GM12878 (cell line): ENCODE measurements at regions not wholly inside any gene's neighbourhood (a gene's known extent, or its start where the extent isn't known, plus 50 kb on each side); places are given as distances from the start of the nearest gene placed in this dataset.

Source experiments
- ATAC-seq: fragments of 200-7000 bp; cut with Tn5 transposase; 3 replicates; pipeline ENCODE4 v1.9.1; 2020; ENCODE audit warnings: mild to moderate bottlenecking, moderate library complexity
- BruUV-seq: library from RNA; stranded (reverse); fragments of 400-500 nt; replicated peaks from 2 replicates; lab custom pipeline; 2021; lab: Mats Ljungman, UMichigan
- CTCF ChIA-PET: fragments of 300-600 bp; sonication (Branson Sonifier 250); formaldehyde crosslinking; extraction: SDS; loops from one replicate; lab custom pipeline; 2021; ENCODE audit warnings: inconsistent platforms; lab: Yijun Ruan, JAX
- POLR2A ChIA-PET: fragments of 350-600 bp; formaldehyde crosslinking; extraction: SDS; loops from one replicate; lab custom pipeline; 2021; ENCODE audit warnings: inconsistent platforms; lab: Charles Lee
- RAD21 ChIA-PET: fragments of 300-600 bp; sonication (Branson Sonifier 250); formaldehyde crosslinking; loops from one replicate; lab custom pipeline; 2023; ENCODE audit warnings: antibody characterized with exemption; ENCODE audit not compliant: unreplicated experiment; lab: Charles Lee
- SMC1A ChIA-PET: fragments of 300-600 bp; sonication (Branson Sonifier 250); formaldehyde crosslinking; loops from one replicate; lab custom pipeline; 2023; ENCODE audit not compliant: unreplicated experiment, uncharacterized antibody; lab: Charles Lee
- DNase-seq: peaks from one replicate; pipeline ENCODE4 v3.0.0-alpha.2; 2011; ENCODE audit warnings: low read depth, low spot score
- FAIRE-seq: peaks from 3 replicates; lab custom pipeline; 2011; peaks lifted over from hg19 to GRCh38; lab: Jason Lieb, UNC
- H2AFZ ChIP-seq: 2 replicates; pipeline ENCODE4 v1.6.0; 2011; ENCODE audit warnings: low read depth, low read length, control low read depth; ENCODE audit not compliant: control insufficient read depth
- H3K27ac ChIP-seq: 2 replicates; pipeline ENCODE4 v1.5.1; 2011; ENCODE audit warnings: control low read depth; ENCODE audit not compliant: control insufficient read depth, insufficient read depth
- H3K27me3 ChIP-seq, 2 experiments: replicated peaks in 1 of 2; 2 replicates each; pipeline versions ENCODE4 v1.6.0 to v1.6.1; 2011; ENCODE audit warnings: low read length in 1 of 2; ENCODE audit not compliant: control insufficient read depth in 2 of 2, insufficient read depth in 2 of 2
- H3K36me3 ChIP-seq, 2 experiments: 2 replicates each; pipeline ENCODE4 v1.5.1; 2011; ENCODE audit warnings: low read length in 1 of 2; ENCODE audit not compliant: control insufficient read depth in 2 of 2, insufficient read depth in 2 of 2
- H3K4me1 ChIP-seq: 2 replicates; pipeline ENCODE4 v1.6.1; 2011; ENCODE audit warnings: mild to moderate bottlenecking, low read length, moderate library complexity, mixed read lengths; ENCODE audit not compliant: control insufficient read depth, insufficient read depth
- H3K4me2 ChIP-seq: 2 replicates; pipeline ENCODE4 v1.6.0; 2011; ENCODE audit warnings: control low read depth; ENCODE audit not compliant: control insufficient read depth, insufficient read depth
- H3K4me3 ChIP-seq: fragments of 200-600 bp; sonication (generic); 2 replicates; pipeline ENCODE4 v1.5.1; 2016
- H3K79me2 ChIP-seq: 2 replicates; pipeline ENCODE4 v1.6.0; 2011; ENCODE audit warnings: low read length; ENCODE audit not compliant: control insufficient read depth, insufficient read depth
- H3K9ac ChIP-seq: 2 replicates; pipeline ENCODE4 v1.8.0; 2011; ENCODE audit warnings: low read length, control low read depth, mixed read lengths; ENCODE audit not compliant: control insufficient read depth, insufficient read depth
- H3K9me3 ChIP-seq: replicated peaks from 3 replicates; pipeline ENCODE4 v1.5.1; 2011; ENCODE audit warnings: mild to moderate bottlenecking, low read length; ENCODE audit not compliant: control insufficient read depth, insufficient read depth
- H4K20me1 ChIP-seq: 2 replicates; pipeline ENCODE4 v1.6.0; 2011; ENCODE audit not compliant: control insufficient read depth, insufficient read depth
- CHD1 ChIP-seq: IDR thresholded peaks from 2 replicates; pipeline ENCODE4 v1.6.1; 2012; ENCODE audit warnings: low read depth, low read length, improper control_type of control experiment
- E2F8 ChIP-seq: fragments of 450-650 bp; IDR thresholded peaks from 2 replicates; pipeline ENCODE4 v1.6.1; 2018; ENCODE audit warnings: mild to moderate bottlenecking, low read depth, moderate library complexity; ENCODE audit not compliant: partially characterized antibody
- E4F1 ChIP-seq: fragments of 450-650 bp; IDR thresholded peaks from 2 replicates; pipeline ENCODE4 v1.6.1; 2018; ENCODE audit warnings: borderline replicate concordance, mild to moderate bottlenecking; ENCODE audit not compliant: partially characterized antibody
- EZH2 ChIP-seq: IDR thresholded peaks from 2 replicates; pipeline ENCODE4 v1.6.1; 2012; ENCODE audit warnings: low read depth, mild to moderate bottlenecking, control low read depth, inconsistent platforms, low read length, borderline replicate concordance; ENCODE audit not compliant: control insufficient read depth
- HDGF ChIP-seq: fragments of 450-650 bp; IDR thresholded peaks from 2 replicates; pipeline ENCODE4 v1.6.1; 2016; ENCODE audit warnings: antibody characterized with exemption
- IRF3 ChIP-seq: fragments of 450-650 bp; IDR thresholded peaks from 2 replicates; pipeline ENCODE4 v1.6.1; 2014; ENCODE audit warnings: mild to moderate bottlenecking
- MEF2A ChIP-seq: IDR thresholded peaks from 2 replicates; pipeline ENCODE4 v1.6.1; 2011; ENCODE audit warnings: low read depth, mild to moderate bottlenecking, low read length, moderate library complexity; ENCODE audit not compliant: insufficient read depth
- NFYB ChIP-seq: IDR thresholded peaks from 2 replicates; pipeline ENCODE4 v1.6.1; 2011; ENCODE audit warnings: low read depth, mild to moderate bottlenecking, low read length, improper control_type of control experiment, moderate library complexity; ENCODE audit not compliant: insufficient read depth
- PAX8 ChIP-seq: fragments of 450-650 bp; IDR thresholded peaks from 2 replicates; pipeline ENCODE4 v1.6.1; 2017; ENCODE audit warnings: mild to moderate bottlenecking, moderate library complexity
- POLR2AphosphoS5 ChIP-seq: IDR thresholded peaks from 2 replicates; pipeline ENCODE4 v1.6.1; 2011; ENCODE audit warnings: mild to moderate bottlenecking, low read length, inconsistent platforms
- SIN3A ChIP-seq: IDR thresholded peaks from 2 replicates; pipeline ENCODE4 v1.6.1; 2012; ENCODE audit warnings: low read depth, low read length, improper control_type of control experiment
- SMAD1 ChIP-seq: fragments of 450-650 bp; IDR thresholded peaks from 2 replicates; pipeline ENCODE4 v1.6.1; 2018; ENCODE audit warnings: mild to moderate bottlenecking, low read depth; ENCODE audit not compliant: partially characterized antibody
- STAT1 ChIP-seq: fragments of 450-650 bp; conservative IDR thresholded peaks from 2 replicates; pipeline ENCODE4 v1.6.1; 2014; ENCODE audit warnings: antibody characterized with exemption, mild to moderate bottlenecking
- TCF3 ChIP-seq: IDR thresholded peaks from 2 replicates; pipeline ENCODE4 v1.6.1; 2012; ENCODE audit warnings: low read depth, mild to moderate bottlenecking, low read length, borderline replicate concordance; ENCODE audit not compliant: insufficient read depth
- ZBTB33 ChIP-seq: fragments of 450-650 bp; IDR thresholded peaks from 2 replicates; pipeline ENCODE4 v1.6.1; 2017; ENCODE audit warnings: mild to moderate bottlenecking
- ZNF24 ChIP-seq: fragments of 450-650 bp; IDR thresholded peaks from 2 replicates; pipeline ENCODE4 v1.6.1; 2017; ENCODE audit warnings: antibody characterized with exemption, mild to moderate bottlenecking
- ZZZ3 ChIP-seq: IDR thresholded peaks from 2 replicates; pipeline ENCODE4 v1.6.1; 2011; ENCODE audit warnings: low read depth; ENCODE audit not compliant: control insufficient read depth, insufficient read length
- WGBS: methylation state at CpG from one replicate; pipeline ENCODE4 v1.1.6; 2016; ENCODE audit warnings: low lambda C conversion rate; ENCODE audit not compliant: insufficient replicate concordance, insufficient coverage; ENCODE audit errors: missing lambda C conversion rate; 5-methylcytosine and 5-hydroxymethylcytosine counted together
- in situ Hi-C: fragments of 300-500 bp; cut with MboI; formaldehyde crosslinking; loops from 9 replicates; pipeline ENCODE4 v1.14.3; 2018; ENCODE audit warnings: mixed read lengths
- intact Hi-C: fragments of 100-400 bp; cut with micrococcal nuclease; formaldehyde crosslinking; loops from one replicate; pipeline ENCODE4 v1.14.2; 2022; ENCODE audit not compliant: unreplicated experiment

- ChIA-PET RAD21 (interaction anchor here (1.1 to 1.3 kb wide), 2 partner anchors 321 to 802 kb away, joined by 6 to 11 read pairs; no protein-coding TSS in a partner anchor), POLR2A (no interaction called here), CTCF (interaction anchor here (0.9 to 4.4 kb wide), 11 partner anchors 10 to 802 kb away, joined by 3 to 42 read pairs (median 5); no protein-coding TSS in a partner anchor), SMC1A (interaction anchor here (0.7 to 2.5 kb wide), 6 partner anchors 14 to 345 kb away, joined by 3 to 11 read pairs (median 6); no protein-coding TSS in a partner anchor)
- no peak overlapping the region for H3K4me2 ChIP-seq
- no TSS peak for BruUV-seq
- H3K9ac ChIP-seq: no peak overlapping the region
- DNase-seq (no peak), ATAC-seq (no peak), FAIRE-seq (no peak)
- no peak overlapping the region for H3K4me3 ChIP-seq
- WGBS: 66% methylated on average over 3 of the region's 3 CpGs
- no peak overlapping the region for H3K27ac ChIP-seq
- in situ Hi-C loops (no loop called here), intact Hi-C loops (loop anchor here (5.0 kb wide), 1 partner anchor 50 kb away; no protein-coding TSS in a partner anchor)
- H3K79me2 ChIP-seq: no peaks in the 10 kb centered on the region
- no peaks in the 10 kb centered on the region for H3K27me3 ChIP-seq
- H3K9me3 ChIP-seq: no peaks in the 10 kb centered on the region
- no peak overlapping the region for H2AFZ ChIP-seq
- 0 out of 2 replicates have a peak, but pooled peaks cover 6% of the 10 kb centered on the region for H3K4me1 ChIP-seq
- no peaks in the 10 kb centered on the region for H4K20me1 ChIP-seq
- H3K36me3 ChIP-seq: no peaks in the 10 kb centered on the region
- TF ChIP-seq IRF3 (no peak), ZNF24 (no peak), ZBTB33 (no peak), PAX8 (no peak), POLR2AphosphoS5 (no peak), NFYB (no peak), CHD1 (no peak), SIN3A (no peak), E4F1 (no peak), SMAD1 (no peak), EZH2 (no peak), MEF2A (no peak), HDGF (no peak), STAT1 (no peak), E2F8 (no peak), ZZZ3 (no peak), TCF3 (no peak)
Measured at GRCh38 chr18:62637403-62637802, 77.9 kb upstream of the PHLPP1 start.
